ENCODE measurements at regions not wholly inside any gene's neighbourhood (a gene's known extent, or its start where the extent isn't known, plus 50 kb on each side); places are given as distances from the start of the nearest gene placed in this dataset.

DNA sequence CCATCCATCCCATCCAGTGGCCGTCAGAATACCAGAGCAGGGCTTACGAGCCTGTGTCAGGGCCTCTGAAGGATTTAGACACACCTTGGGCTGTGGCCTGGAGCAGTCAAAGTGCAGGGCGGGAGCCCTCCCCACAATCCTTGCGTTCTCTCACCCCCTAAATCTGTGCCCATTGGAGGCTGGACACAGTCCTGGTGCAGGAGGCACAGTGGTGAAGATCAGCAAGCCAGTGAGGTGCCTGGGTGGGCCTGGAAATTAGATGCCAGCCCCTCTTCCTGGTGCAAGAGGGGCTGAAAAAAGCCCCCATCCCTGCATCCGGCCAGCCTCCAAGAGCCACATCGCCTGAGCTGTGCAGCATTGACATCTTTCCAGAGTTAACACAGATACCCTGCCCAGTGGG is 1045.8 kb downstream of the TBC1D22A start:
- DNase-seq: no peak

DNA sequence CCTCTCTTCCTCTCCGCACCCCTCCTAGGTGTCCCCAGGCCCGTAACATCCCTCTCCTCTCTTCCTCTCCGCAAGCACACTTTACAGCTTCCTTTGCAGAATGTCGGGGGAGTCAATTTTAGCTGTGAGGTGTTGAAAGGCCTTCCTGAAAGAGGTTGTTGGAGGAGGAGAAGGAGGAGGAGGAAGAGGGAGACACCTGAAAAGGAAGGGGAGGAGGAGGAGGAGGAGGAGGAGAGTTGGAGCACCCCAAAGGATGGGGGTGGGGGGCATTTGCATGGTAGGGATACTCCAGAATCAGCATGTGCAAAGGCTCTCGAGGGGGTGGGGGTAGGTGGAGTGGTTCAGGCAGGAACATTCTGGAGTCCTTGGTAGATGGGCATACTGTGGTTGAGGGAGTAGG is 1045.1 kb downstream of the TBC1D22A start:
- no peak for DNase-seq

DNA sequence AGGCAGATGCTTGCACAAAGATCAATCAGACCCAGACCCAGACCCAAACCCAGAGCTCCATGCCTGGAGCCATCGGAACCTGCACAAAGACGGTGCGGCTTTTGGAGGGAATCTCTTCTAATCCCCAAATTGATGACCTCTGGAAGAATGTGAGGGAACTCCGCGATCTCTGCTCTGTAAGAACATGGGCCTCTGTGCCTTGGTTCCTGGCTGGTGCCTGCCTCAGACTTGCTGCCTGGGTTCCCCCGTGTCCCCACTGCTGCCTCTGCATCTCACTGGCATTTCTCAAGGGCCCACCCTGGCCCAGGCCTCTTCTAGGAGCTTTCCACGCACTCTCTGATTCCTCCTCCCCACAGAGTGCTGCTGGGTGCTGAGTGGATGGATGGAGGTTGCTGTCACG is 1044.4 kb downstream of the TBC1D22A start:
- no peak for DNase-seq

DNA sequence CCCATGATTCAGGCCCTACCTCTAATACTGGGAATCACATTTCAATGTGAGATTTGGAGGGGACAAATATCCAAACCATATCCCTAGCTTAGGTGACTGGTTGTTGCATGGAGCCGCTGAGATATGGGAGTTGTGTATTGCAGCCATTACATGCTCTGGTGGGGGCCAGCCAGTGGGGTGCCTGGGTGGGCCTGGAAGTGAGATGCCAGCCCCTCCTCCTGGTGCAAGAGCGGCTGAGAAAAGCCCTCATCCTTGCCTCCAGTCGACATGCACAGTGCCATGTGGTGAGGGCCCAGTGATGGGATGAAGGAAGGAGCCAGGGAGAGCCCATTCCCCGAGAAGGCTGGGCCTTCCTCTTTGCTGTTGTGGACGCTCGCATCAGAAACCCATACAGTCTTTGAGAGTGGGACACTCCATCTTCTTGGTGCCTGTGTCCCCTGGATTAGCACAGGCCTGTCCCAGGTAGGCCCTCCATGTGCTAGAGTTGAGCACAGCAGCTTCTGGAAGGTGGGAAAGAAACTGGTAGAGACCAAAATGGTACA is 1043.0 kb downstream of the TBC1D22A start:
- DNase-seq: no peak

DNA sequence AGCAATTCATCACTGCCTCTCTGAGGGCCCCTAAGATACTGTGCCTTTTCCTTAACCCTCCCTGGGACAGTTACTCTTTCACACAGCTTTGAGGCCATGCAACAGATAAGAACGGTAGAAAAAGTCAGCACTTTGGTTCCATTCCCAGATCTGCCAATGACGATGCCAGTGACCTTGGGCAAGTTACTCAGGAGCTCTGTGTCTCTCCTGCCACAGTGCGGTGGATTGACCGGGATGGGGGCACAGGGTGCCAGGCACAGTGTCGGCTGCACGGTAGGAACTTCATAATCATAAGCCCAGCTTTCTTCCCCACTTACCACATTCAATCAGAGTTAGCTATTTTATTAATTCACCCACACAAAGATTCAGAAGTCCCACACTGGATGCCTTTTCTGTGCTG is 1041.8 kb downstream of the TBC1D22A start:
- no peak for DNase-seq

DNA sequence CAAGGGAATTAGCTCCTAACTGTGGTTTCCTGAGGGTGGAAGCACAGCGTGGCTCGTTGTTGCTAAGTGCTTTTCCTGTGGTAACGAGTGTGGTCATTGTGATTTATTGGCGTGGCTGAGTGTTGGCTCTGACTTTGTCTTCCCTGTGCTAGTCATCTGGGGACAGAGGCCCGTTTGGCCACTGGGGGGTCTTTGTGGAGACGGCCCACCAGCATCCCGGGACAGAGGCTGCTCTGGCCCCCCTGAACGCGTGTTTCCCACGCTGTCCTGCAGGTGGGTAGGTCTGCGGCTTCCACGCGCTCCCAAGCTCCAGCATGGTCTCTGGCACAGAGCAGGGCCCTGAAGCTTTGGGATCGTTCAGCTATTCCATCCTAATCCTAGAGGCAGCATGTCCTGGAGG is 1040.0 kb downstream of the TBC1D22A start:
- no peak for DNase-seq

DNA sequence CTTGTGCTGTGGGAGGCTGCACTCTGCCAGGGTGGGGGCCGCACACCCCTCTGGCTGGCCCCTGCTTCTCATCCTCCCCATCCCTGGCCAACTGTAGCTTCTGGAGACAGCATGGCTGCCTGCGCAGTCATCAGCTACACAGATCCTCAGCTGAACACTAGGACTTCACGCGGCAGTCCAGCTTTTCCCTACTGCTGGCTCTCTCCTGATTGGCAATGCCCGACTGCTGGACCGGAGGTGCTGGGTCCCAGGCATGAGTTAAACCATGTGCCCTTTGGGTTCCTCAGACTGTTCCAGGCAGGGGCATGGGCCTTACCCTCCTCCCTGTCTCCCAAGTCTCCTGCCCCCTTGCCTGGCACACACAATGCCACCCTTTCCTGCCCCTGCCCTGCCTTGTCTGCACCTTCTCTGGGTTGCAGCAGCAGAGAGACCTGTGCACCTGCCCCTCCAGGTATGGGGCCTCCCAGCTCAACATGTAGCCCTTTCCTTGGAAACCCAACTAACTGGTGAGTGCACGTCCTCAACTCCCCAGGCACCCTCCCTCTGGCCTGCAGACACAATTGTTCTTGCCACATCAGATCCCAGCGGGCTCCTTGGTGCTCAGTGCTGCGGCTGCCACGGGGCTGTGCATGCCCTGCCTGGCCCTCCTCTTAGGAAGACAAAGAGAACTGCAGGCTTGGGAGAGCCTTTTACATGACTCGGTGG is 1039.2 kb downstream of the TBC1D22A start:
- DNase-seq: no peak

DNA sequence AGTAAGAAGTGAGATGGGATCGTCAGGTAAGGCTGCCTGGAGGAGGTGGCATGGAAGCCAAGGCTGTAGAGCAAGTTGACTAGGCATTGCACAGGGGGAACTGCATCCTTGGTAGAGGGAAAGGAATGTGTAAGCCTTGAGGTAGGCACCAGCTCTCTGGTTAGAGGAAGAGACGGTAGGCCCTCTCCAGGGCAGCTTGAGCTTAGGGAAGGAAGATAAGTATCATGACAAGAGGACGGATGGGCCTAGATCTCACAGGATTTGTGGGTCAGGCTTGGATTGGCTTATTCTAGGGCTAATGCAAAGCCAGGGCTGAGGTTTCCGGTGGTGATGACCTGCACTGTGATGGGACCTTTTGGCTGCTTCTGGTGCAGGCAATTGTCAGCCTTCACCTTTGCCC is 1035.8 kb downstream of the TBC1D22A start:
- no peak for DNase-seq

DNA sequence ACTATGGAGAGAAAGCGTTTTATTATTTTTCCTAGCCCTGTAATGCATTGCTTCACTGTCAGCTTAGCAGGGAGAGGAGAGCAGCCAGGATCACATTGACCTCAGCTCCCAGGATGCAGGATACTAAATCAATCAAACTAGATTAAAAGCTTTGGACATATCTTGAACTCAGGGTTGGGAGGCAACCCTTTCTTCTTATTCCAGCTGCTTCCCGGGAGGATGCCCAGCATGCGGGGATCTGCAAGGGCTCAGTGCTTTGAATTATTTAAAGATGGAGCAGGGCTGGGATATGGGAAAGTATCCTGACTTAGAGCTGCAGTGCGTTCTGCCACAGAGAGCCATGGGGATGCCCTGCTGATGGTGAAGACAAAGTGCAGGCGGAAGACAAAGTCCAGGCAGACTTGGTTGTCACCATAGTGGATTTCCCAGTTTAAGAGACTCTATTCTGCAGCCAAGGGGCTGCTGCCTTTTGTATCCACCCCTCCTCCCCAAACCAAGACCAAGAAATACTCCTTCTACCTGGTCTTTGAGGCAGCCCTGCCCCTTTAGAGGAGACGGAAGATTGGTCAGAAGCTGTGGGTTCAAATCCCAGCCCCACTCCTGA is 1035.0 kb downstream of the TBC1D22A start:
- DNase-seq: no peak

DNA sequence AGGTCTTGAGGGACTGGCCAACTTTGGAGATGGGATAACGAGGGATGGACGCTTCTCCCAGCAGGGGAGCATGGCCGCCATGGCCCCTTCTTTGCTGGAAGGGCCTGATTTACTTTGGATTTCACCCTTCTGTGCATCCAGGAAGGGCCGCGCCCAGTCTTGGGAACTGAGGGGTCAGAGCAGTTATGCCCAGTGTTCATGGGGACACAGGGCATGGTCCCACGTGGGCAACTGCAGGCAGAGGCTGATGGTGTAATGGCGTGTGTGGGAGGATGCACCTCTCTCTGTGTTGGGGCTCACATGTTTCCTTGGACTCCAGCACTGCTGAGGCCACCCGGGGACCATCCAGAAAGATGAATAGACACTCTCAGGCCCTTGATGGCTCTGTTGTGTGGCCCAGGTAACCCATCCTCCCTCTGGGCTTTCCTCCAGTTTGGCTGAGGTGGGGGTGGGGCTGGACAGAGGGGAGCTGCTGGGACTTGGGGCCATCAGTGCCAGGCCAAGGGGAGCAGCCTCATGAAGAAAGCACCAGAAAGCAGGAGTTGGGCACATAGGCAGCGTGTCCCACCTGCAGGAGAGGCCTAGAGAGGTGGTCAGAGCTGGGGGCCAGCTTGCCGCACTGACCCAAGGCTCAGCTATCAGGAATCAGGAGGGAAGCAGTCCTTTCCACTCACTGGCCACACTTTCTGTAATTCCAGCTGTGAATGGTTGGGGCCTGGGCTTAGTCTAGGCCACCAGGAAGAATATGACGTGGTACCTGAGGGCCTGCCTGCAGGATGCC is 1033.9 kb downstream of the TBC1D22A start:
- DNase-seq: no peak

DNA sequence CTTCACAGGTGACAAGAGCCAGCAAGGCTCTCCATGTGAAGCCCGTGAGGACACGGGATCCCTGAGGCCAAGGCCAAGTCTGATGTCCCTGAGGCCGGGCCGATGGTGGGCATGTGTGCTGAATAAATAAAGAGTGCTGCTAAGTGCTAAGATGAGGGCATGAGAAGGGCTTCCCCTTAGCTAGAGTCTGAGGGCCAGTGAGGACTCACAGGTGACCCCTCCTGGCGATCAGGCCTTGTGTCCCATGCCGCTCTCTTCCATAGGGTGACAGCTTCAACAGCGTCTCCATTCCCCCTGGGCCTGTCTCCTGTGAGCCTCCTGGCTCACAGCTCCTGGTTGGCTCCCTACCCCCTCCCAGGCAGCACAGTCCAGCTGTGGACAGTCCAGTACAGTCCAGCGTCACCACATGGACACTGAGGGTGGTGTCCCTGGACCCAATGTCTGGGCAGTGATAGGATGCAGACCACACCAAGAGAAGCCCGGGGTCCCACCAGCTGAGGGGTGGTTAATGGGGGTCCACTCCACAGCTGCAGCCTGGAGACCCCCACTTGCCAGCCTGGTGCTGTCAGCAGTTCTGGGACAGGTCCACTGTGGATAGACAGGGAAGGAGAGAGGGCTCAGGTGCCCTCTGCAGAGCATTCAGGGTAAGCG is 1033.2 kb downstream of the TBC1D22A start:
- DNase-seq: no peak

DNA sequence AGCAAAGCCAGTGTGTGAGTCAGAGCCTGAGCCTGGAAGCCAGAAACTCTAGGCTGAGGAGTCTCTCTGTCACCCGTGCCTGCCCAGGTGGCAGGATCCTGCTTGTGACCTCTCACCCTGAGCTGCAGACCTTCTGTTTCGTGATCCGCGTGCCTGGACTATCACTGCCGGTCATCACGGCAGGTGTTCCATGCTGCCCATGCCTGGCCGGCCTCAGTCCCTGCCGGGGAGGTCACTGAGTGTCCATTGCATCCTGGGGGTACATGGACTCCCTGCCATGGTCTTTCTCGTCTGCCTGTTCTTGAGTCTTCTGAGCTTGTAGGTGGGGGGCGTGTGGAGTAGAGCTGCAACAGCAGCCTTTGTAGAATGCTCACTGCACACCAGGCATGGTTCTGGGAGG is 1032.4 kb downstream of the TBC1D22A start:
- no peak for DNase-seq

DNA sequence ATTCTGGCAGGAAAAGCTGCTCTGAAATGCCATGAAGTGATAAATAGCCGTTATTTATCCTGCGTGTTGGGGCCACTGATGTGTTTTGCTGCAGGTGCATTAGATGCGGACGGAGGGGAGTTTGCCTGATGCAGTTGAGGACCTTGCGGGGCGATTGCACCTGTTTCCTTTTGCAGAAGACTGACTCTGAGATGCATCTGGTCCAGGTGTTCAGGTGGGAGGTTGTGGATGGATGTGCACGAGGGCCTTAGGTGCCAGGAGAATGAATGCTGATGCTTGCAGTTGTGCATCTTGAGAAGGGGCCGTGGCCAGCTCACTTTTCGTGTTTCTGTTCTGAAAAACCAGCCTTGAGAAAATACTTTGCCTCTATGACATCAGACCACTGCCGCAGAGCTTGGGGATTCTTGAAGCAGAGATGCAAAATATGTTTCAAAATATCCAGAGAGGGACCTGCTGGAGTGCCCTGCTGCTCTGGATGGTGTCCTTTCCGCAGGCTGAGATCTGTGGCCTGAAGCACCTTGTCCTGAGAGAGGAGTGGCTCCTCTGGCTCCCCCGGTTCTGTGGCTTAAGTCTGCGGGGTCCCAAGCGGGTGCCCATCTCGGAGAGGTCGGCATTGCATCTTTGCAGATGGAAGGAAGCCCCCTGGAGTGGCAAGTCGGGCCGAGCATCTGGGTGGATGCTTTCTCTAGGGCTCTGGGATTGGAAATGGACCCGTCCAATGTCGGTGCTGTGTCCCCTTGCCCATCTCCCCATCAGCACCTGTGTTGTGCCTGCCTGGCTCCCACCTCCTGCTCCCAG is 1031.1 kb downstream of the TBC1D22A start:
- no peak for DNase-seq

DNA sequence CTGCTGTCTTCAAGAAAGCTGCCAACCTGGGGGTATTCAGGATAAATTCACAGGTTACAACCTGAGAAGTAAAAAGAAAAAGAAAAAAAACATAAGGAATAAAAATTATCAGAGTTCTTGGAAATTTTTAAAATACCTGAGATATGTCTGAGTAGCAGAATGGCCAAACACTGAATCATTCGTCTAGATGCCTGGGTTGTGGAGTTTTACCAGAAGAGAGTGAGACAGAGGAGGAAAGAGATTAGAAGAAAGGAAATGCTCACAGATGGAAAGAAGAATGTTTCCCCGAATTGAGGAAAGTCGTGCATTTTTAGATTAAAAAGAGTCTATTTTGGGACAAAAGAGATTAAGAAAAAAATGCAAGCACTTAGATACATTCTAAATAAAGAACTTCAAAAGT is 1026.7 kb downstream of the TBC1D22A start:
- no peak for DNase-seq

DNA sequence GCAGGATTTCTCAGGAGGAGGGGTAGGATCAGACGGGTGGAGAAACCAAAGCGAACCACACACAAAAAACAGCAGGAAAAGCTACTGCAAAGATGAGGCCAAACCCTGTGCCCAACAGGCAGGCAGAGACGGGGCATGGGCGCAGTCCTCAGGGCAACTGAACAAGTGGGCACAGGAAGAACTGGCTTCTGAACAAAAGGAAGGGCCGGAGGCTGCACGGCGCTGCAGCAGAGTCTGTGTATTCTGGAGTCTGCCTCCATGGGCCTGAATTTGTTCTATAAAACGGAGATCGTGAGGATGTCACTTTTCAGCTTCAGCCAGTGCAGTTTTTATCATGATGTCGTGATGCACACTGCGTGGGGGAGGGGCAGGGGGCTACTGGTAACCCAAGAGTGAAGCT is 1026.0 kb downstream of the TBC1D22A start:
- no peak for DNase-seq

DNA sequence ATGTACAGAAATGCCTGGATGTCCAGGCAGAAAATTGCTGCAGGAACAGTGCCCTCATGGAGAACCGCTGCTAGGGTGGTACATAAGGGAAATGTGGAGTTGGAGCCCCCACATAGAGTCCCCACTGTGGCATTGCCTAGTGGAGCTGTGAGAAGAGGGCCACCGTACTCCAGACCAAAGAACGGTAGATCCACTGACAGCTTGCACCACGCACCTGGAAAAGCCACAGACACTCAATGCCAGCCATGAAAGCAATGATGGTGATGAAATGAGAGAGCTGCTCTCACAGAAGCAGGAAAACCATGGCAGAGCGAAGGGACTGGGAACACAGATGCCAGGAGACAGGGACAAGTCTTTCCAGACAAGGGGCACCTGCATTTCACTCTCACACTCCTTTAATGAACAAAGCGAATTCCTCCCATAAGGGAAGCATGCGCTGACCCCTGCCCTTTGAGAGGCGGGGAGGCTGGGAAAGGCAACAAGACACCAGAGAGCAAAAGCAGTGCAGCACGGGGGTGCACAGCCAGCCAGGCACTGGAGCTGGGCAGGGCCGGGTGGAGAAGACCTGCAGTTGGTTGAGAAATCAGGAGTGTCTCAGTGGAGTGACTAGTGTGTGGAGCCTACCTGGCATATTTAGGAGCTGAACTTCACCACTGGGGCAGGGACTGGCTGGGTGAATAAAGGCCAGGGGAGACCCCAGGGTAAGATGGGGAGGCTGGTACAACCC is 1025.2 kb downstream of the TBC1D22A start:
- no peak for DNase-seq

DNA sequence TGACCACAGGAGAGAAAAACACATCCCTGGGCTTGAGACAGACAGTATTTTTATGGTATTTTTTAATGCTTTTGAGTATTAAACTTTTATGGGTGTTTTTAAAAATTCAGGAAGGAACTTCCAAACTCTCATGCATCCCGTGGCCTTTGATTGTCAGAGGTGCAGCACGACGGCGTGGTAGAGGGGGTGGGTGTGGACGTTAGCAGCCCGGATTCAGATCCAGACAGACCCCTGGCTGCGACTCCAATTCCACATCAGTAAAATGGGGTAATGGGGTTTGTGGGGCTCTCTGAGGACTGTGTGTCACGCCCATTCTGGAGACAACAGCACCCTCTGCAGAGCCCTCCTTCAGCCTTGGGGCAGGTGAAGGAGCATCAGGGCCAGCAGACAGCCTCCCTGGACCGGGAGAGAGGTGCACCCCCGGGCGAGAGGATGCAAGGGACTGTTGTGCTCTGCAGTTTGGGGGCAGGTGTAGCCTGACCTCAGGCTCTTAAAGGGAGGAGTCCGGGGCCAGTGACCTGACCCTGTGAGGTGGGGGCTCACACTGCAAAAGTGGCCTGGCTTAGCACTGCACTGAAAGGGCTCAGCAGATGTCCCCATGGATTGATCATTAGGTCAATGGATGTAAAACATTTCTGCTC is 1024.3 kb downstream of the TBC1D22A start:
- DNase-seq: no peak

DNA sequence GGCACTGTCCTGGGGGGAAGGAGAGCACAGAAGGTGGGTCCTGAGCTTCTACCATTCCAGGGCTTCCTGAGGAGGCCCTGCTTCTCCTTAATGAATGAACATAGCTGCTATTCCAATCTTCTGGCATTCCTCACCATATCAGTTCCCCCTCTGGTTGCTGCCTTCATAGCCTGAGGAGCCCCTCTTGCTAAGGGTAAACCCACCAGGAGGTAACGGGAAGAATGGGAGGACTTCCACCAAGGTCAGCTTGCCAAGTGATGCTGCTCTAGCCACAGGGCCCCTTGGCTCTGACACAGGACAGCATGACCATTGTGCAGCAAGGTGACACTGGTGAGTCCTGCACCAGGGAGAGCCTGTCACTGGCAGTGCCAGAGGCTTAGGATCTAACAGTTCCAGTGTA is 1022.5 kb downstream of the TBC1D22A start:
- no peak for DNase-seq

DNA sequence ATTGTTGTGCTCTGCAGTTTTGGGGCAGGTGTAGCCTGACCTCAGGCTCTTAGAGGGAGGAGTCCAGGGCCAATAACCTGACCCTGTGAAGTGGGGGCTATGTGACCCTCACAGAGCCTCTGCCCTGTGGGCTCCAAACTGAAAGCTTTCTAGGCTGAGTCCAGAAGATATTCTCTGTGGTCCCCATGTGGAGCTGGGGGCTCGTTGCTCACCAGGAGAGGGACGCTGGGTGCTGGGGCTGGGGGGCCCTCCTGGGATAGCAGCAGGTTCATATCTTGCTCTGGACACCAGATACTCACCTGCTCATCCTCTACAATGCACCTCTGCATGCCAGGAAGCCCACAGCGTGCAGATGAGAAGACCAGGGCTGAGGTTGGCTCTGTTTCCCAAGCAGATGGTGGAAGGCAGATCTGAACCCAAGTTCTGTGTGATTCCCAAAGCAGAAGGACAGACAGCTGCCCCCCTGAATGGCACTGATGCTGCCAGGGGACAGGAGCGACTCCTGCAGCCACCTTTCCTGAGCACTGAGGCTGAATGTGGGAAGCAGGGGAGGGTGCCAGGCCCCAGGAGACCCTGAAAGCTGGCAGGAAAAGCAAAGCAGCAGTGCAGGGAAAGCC is 1022.0 kb downstream of the TBC1D22A start:
- no peak for DNase-seq

DNA sequence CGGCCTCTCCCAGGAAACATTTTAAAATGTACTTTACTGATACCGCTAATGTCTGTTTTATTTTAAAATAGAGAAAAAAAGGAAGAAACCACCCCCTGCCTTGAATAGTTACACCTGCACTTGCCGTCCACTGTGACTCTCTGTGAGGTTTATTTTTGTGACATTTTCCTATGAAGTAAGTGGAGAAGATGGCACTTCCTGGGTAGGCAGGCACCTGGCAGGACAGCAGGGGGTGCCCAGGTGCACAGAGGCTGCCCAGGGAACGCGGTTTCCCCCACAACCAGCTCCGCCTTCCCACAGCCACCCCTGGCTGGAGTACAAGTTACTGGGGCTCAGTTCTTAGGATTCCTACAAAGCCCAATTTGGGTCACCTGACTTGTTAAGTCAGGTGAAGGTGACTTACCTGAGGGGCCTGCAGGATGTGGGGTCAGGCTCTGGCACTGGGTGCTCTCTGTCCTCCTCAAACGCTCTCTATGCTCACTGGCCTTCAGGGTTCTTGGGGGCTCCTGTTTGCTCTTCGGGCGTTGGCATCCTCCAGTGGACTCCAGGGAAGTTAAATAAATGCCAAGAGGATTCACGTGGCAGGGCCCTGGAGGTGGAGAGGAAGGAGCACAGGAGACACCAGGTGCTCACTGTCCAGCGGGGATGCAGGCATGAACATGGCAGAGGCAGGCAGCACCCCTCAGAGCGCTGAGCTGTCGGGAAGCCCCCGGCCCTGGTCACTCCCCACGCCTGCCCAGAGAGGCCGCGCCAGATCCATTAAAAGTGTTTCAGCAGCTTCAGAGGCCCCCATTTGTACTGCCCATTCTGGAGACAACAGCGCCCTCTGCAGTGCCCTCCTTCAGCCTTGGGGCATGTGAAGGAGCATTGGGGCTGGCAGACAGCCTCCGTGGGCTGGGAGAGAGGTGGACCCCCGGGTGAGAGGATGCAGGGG is 1021.2 kb downstream of the TBC1D22A start:
- DNase-seq: no peak

All from activated naive CD4-positive, alpha-beta T cell treated with anti-CD3 and anti-CD28 coated beads, Interleukin-2, amount 50 U/mL, for 16 hours (primary cell).